Osteocyte (in vitro differentiated cells): ENCODE measurements at regions not wholly inside any gene's neighbourhood (a gene's known extent, or its start where the extent isn't known, plus 50 kb on each side); places are given as distances from the start of the nearest gene placed in this dataset.

Experiments
- DNase-seq: peaks from one replicate; pipeline ENCODE4 v3.0.0; 2021; ENCODE audit warnings: mixed read lengths; ENCODE audit not compliant: unreplicated experiment; ENCODE audit errors: extremely low spot score
- H3K27ac Mint-ChIP-seq: one replicate; pipeline ENCODE4 v1.8.0; 2021; ENCODE audit warnings: mild to moderate bottlenecking, mixed read lengths; ENCODE audit not compliant: unreplicated experiment
- H3K27me3 Mint-ChIP-seq: one replicate; pipeline ENCODE4 v1.8.0; 2021; ENCODE audit warnings: mixed read lengths; ENCODE audit not compliant: unreplicated experiment
- H3K36me3 Mint-ChIP-seq: one replicate; pipeline ENCODE4 v1.8.0; 2021; ENCODE audit warnings: mixed read lengths; ENCODE audit not compliant: unreplicated experiment
- H3K4me1 Mint-ChIP-seq: one replicate; pipeline ENCODE4 v1.8.0; 2021; ENCODE audit warnings: mixed read lengths; ENCODE audit not compliant: unreplicated experiment
- H3K4me3 Mint-ChIP-seq: one replicate; pipeline ENCODE4 v1.8.0; 2021; ENCODE audit warnings: mild to moderate bottlenecking, moderate library complexity, mixed read lengths; ENCODE audit not compliant: unreplicated experiment
- H3K9me3 Mint-ChIP-seq: one replicate; pipeline ENCODE4 v1.8.0; 2021; ENCODE audit warnings: mixed read lengths; ENCODE audit not compliant: unreplicated experiment
- CTCF ChIP-seq: fragments of 200-600 bp; sonication (generic); IDR thresholded peaks from 2 replicates; pipeline ENCODE4 v1.5.0; 2021; ENCODE audit warnings: antibody characterized with exemption, mild to moderate bottlenecking, moderate library complexity

GRCh38 chr1:194043984-194044755 is 857.8 kb upstream of the B3GALT2 start:
- H3K27ac Mint-ChIP-seq: no peak overlapping the region
- peaks cover 7% of the 10 kb centered on the region for H3K4me1 Mint-ChIP-seq
- no peaks in the 10 kb centered on the region for H3K36me3 Mint-ChIP-seq
- peaks cover 5% of the 10 kb centered on the region for H3K9me3 Mint-ChIP-seq
- no peaks in the 10 kb centered on the region for H3K27me3 Mint-ChIP-seq
- H3K4me3 Mint-ChIP-seq: no peak overlapping the region
- TF ChIP-seq CTCF: no peak
- no peak for DNase-seq

- Mint-ChIP-seq H3K36me3 (no peaks in the 10 kb centered on the region), H3K9me3 (peaks cover 5% of the 10 kb centered on the region), H3K4me1 (peaks cover 7% of the 10 kb centered on the region), H3K4me3 (no peak overlapping the region), H3K27ac (no peak overlapping the region), H3K27me3 (no peaks in the 10 kb centered on the region)
- no peak for TF ChIP-seq CTCF
- no peak for DNase-seq
Observed at GRCh38 chr1:194042736-194043135, 856.3 kb upstream of the B3GALT2 start.

DNA sequence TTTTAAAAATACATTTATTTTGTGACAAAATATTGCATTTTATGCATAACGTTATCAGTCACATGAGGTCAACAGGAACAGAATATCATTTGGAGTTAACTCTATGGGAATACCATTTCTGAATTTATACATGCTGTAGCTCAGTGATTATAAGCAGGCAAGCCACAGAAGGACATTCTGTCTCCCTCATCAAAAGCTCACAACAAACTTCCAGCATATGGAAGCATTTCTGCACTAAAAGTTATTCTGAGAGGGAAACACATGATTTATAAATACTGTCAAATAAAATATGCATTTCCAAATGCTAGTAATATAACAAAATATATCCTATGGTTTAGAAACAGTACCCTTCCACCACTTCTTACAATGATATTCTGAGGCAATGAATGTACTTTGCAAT is 854.1 kb upstream of the B3GALT2 start:
- no peak overlapping the region for H3K27ac Mint-ChIP-seq
- DNase-seq: no peak
- H3K4me3 Mint-ChIP-seq: no peak overlapping the region
- H3K9me3 Mint-ChIP-seq: peaks cover 4% of the 10 kb centered on the region
- no peak for TF ChIP-seq CTCF
- no peaks in the 10 kb centered on the region for H3K36me3 Mint-ChIP-seq
- no peaks in the 10 kb centered on the region for H3K27me3 Mint-ChIP-seq
- H3K4me1 Mint-ChIP-seq: peaks cover 5% of the 10 kb centered on the region

DNA sequence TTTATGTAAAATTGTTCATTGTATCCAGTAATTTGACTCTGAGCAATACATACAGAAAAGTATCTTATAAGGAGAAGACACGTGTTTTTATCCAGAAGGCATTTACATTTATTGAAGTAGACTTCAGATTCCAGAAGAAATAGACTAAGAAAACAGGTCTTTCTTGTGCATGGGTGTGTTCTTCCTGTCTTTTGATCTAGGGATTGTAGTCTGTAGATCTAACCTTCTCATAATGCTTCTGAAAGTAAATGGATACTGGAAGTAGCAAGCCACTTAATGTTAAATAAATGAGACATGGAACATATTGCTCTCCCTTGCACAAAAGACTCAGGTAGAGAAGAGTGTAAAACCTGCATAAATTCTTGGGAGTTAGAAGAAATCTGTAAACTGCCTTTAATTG is 853.2 kb upstream of the B3GALT2 start:
- no peaks in the 10 kb centered on the region for H3K9me3 Mint-ChIP-seq
- no peaks in the 10 kb centered on the region for H3K36me3 Mint-ChIP-seq
- TF ChIP-seq CTCF: no peak
- no peak overlapping the region for H3K4me3 Mint-ChIP-seq
- H3K27ac Mint-ChIP-seq: no peak overlapping the region
- no peak for DNase-seq
- H3K4me1 Mint-ChIP-seq: peaks cover 2% of the 10 kb centered on the region
- no peaks in the 10 kb centered on the region for H3K27me3 Mint-ChIP-seq

DNA sequence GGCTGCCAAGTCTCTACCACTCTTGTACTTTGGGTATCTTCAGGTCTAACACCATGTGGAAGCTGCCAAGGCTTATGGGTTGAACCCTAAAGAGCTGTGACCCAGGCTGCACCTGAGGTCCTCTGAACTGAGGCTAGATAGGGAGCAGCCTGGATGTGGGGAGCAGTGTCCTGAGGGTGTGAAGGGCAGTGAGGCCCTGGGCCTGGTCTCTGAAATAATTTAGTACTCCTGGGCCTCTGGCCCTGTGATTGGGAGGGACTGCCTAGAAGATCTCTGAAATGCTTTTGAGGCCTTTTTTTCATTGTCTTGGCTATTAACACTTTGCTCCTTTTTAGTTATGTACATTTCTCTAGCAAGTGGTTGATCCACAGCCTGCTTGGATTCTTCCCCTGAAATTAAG is 847.2 kb upstream of the B3GALT2 start:
- no peak for TF ChIP-seq CTCF
- Mint-ChIP-seq H3K27me3 (no peaks in the 10 kb centered on the region), H3K4me3 (no peak overlapping the region), H3K9me3 (peaks cover 24% of the 10 kb centered on the region), H3K27ac (no peak overlapping the region), H3K4me1 (no peaks in the 10 kb centered on the region), H3K36me3 (peaks cover 4% of the 10 kb centered on the region)
- DNase-seq: no peak
